Thoracic aorta (tissue), 2 donors: ENCODE measurements at regions not wholly inside any gene's neighbourhood (a gene's known extent, or its start where the extent isn't known, plus 50 kb on each side); places are given as distances from the start of the nearest gene placed in this dataset.

Experiments used
- ATAC-seq: fragments of 150-250 bp; one replicate; pipeline ENCODE4 v1.8.0; 2017; ENCODE audit warnings: low read depth; ENCODE audit not compliant: insufficient number of reproducible peaks, low FRiP score
- DNase-seq: peaks from one replicate; pipeline ENCODE4 v3.0.0-alpha.2; 2020; ENCODE audit warnings: low spot score
- H3K27ac ChIP-seq, 2 donors: fragments of 200-600 bp; sonication (generic); 1 replicate in 1 of 2; 2 replicates in 1 of 2; pipeline ENCODE4 v1.5.1; 2016; ENCODE audit warnings: mild to moderate bottlenecking in 2 of 2, moderate library complexity in 2 of 2
- H3K27me3 ChIP-seq: fragments of 200-600 bp; sonication (generic); replicated peaks from 2 replicates; pipeline ENCODE4 v1.6.0; 2016; ENCODE audit warnings: mild to moderate bottlenecking; ENCODE audit not compliant: insufficient read depth
- H3K36me3 ChIP-seq: fragments of 200-600 bp; sonication (generic); one replicate; pipeline ENCODE4 v1.5.1; 2016
- H3K4me1 ChIP-seq, 2 donors: fragments of 200-600 bp; sonication (generic); 1 replicate in 1 of 2; 2 replicates in 1 of 2; pipeline versions ENCODE4 v1.5.1 to v1.6.0; 2016; ENCODE audit warnings: low read depth in 2 of 2, mild to moderate bottlenecking in 1 of 2; ENCODE audit not compliant: control insufficient read depth in 1 of 2
- H3K4me3 ChIP-seq: fragments of 200-600 bp; sonication (generic); 2 replicates; pipeline ENCODE4 v1.5.1; 2016; ENCODE audit warnings: mild to moderate bottlenecking
- H3K9me3 ChIP-seq: fragments of 200-600 bp; sonication (generic); 2 replicates; pipeline ENCODE4 v1.5.1; 2016
- CTCF ChIP-seq: fragments of 200-600 bp; sonication (generic); IDR thresholded peaks from one replicate; pipeline ENCODE4 v1.5.1; 2019; ENCODE audit warnings: antibody characterized with exemption

DNA sequence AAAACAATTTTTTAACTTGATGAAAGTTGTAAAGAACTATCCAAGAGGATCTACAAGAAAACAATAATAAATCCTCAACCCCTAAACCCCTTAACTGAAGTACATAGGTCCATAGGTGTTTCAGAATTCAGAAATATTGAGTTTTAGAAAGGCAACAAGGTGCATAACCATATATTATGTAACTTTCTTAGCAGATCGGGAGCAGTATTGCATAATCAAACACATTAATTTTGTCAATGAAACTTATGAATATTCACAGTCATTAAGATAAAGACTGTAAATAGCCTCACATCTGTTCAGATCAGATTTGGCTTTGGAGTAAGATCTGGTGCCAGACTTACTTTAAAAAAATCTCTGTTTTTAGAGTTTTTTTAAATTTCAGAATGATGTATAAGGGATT, 647.1 kb upstream of the FLRT2 start:
- DNase-seq (no peak), ATAC-seq (no peak)
- Histone ChIP-seq H3K27me3 (no peaks in the 10 kb centered on the region), H3K36me3 (no peaks in the 10 kb centered on the region), H3K9me3 (no peaks in the 10 kb centered on the region), H3K4me3 (no peak overlapping the region), H3K4me1 (no peaks in the 10 kb centered on the region), H3K27ac (no peak overlapping the region)
- no peak for TF ChIP-seq CTCF

- Histone ChIP-seq H3K27me3 (no peaks in the 10 kb centered on the region), H3K36me3 (no peaks in the 10 kb centered on the region), H3K4me3 (no peak overlapping the region), H3K9me3 (no peaks in the 10 kb centered on the region), H3K4me1 (no peaks in the 10 kb centered on the region), H3K27ac (no peak overlapping the region)
- no peak for TF ChIP-seq CTCF
- ATAC-seq (no peak), DNase-seq (no peak)
Measured at GRCh38 chr14:84885061-84885460, 644.9 kb upstream of the FLRT2 start.

- H3K27ac ChIP-seq, result no peak overlapping the region
- no peak for ATAC-seq
- H3K4me3 ChIP-seq, result no peak overlapping the region
- TF ChIP-seq CTCF, result no peak
- H3K9me3 ChIP-seq, result no peaks in the 10 kb centered on the region
- H3K4me1 ChIP-seq, result no peaks in the 10 kb centered on the region
- no peaks in the 10 kb centered on the region for H3K27me3 ChIP-seq
- DNase-seq, result no peak
- H3K36me3 ChIP-seq, result no peaks in the 10 kb centered on the region
Measured at GRCh38 chr14:84891404-84891803, 638.5 kb upstream of the FLRT2 start.

GRCh38 chr14:84894254-84894653, 635.7 kb upstream of the FLRT2 start:
- no peaks in the 10 kb centered on the region for H3K4me1 ChIP-seq
- no peak overlapping the region for H3K27ac ChIP-seq
- no peak overlapping the region for H3K4me3 ChIP-seq
- no peaks in the 10 kb centered on the region for H3K9me3 ChIP-seq
- H3K36me3 ChIP-seq, result no peaks in the 10 kb centered on the region
- ATAC-seq, result no peak
- TF ChIP-seq CTCF, result no peak
- no peak for DNase-seq
- H3K27me3 ChIP-seq, result no peaks in the 10 kb centered on the region

DNA sequence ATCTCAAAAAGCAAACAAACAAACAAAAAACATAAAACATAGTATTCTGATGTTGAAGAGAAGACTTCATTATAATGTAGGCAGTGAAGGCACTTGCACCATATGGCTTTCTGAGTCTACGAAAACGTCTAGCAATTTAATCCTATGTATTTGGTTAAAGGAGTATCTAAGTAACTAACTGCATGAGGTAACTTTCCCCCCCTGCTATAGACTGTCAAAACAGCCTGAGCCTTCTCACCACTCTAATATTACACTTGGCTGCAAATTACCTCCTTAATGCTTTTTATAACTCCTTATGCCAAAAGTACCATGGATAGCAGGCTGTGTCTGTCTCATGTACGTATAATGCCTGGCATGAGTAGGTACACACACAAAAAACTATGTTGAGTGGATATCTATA, 607.6 kb upstream of the FLRT2 start:
- DNase-seq, result no peak
- no peaks in the 10 kb centered on the region for H3K4me1 ChIP-seq
- H3K4me3 ChIP-seq, result no peak overlapping the region
- no peaks in the 10 kb centered on the region for H3K9me3 ChIP-seq
- no peak overlapping the region for H3K27ac ChIP-seq
- no peaks in the 10 kb centered on the region for H3K27me3 ChIP-seq
- no peak for TF ChIP-seq CTCF
- ATAC-seq, result no peak
- no peaks in the 10 kb centered on the region for H3K36me3 ChIP-seq
